Caco-2 (cell line): ENCODE measurements at regions not wholly inside any gene's neighbourhood (a gene's known extent, or its start where the extent isn't known, plus 50 kb on each side); places are given as distances from the start of the nearest gene placed in this dataset.
A peak's percentile ranks its signal among the peaks of the same experiment; 100 is the strongest.

Experiments
- BruUV-seq: library from RNA; stranded (reverse); fragments of 400-500 nt; replicated peaks from 2 replicates; lab custom pipeline; 2021; lab: Mats Ljungman, UMichigan
- CTCF ChIA-PET: fragments of 300-600 bp; sonication (Branson Sonifier 250); formaldehyde crosslinking; loops from one replicate; lab custom pipeline; 2022; ENCODE audit warnings: antibody characterized with exemption; lab: Charles Lee
- POLR2A ChIA-PET: fragments of 300-600 bp; sonication (Branson Sonifier 250); formaldehyde crosslinking; loops from one replicate; lab custom pipeline; 2022; ENCODE audit warnings: antibody characterized with exemption; lab: Charles Lee
- DNase-seq, 2 experiments: peaks; one replicate each; pipeline versions ENCODE4 v3.0.0 to v3.0.0-alpha.2; 2020 to 2022
- H3K27me3 ChIP-seq: replicated peaks from 2 replicates; pipeline ENCODE4 v1.6.0; 2011; ENCODE audit warnings: low read length; ENCODE audit not compliant: control insufficient read depth, insufficient read depth
- H3K36me3 ChIP-seq: 2 replicates; pipeline ENCODE4 v1.5.1; 2011; ENCODE audit warnings: low read length; ENCODE audit not compliant: control insufficient read depth, insufficient read depth
- H3K4me1 ChIP-seq: fragments of 250-450 bp; sonication (Bioruptor Pico); 2 replicates; pipeline ENCODE4 v1.5.1; 2020; ENCODE audit warnings: mild to moderate bottlenecking
- H3K4me3 ChIP-seq: 2 replicates; pipeline ENCODE4 v1.5.1; 2011; ENCODE audit warnings: low read depth, mild to moderate bottlenecking, control low read depth, low read length
- H3K9me3 ChIP-seq: fragments of 250-450 bp; sonication (Bioruptor Pico); 2 replicates; pipeline ENCODE4 v1.5.1; 2020; ENCODE audit warnings: mild to moderate bottlenecking, moderate library complexity
- H3K27ac Mint-ChIP-seq: one replicate; pipeline ENCODE4 v1.8.0; 2022; ENCODE audit warnings: mixed read lengths; ENCODE audit not compliant: unreplicated experiment
- H3K27me3 Mint-ChIP-seq: one replicate; pipeline ENCODE4 v1.8.0; 2022; ENCODE audit warnings: mixed read lengths; ENCODE audit not compliant: insufficient read depth, unreplicated experiment
- H3K36me3 Mint-ChIP-seq: one replicate; pipeline ENCODE4 v1.8.0; 2022; ENCODE audit warnings: mild to moderate bottlenecking, mixed read lengths; ENCODE audit not compliant: insufficient read depth, unreplicated experiment
- H3K4me1 Mint-ChIP-seq: one replicate; pipeline ENCODE4 v1.8.0; 2022; ENCODE audit warnings: low read depth, mixed read lengths; ENCODE audit not compliant: unreplicated experiment
- H3K4me3 Mint-ChIP-seq: one replicate; pipeline ENCODE4 v1.8.0; 2022; ENCODE audit warnings: mild to moderate bottlenecking, moderate library complexity, mixed read lengths; ENCODE audit not compliant: unreplicated experiment
- H3K9me3 Mint-ChIP-seq: one replicate; pipeline ENCODE4 v1.8.0; 2022; ENCODE audit warnings: mixed read lengths; ENCODE audit not compliant: unreplicated experiment
- CTCF ChIP-seq, 2 experiments: fragments of 200-600 bp in 1 of 2; IDR thresholded peaks; 1 replicate in 1 of 2; 2 replicates in 1 of 2; pipeline versions ENCODE4 v1.5.1 to v1.8.0; 2011 to 2022; ENCODE audit warnings: antibody characterized with exemption in 1 of 2, control low read depth in 1 of 2, inconsistent platforms in 1 of 2, low read depth in 1 of 2, low read length in 1 of 2, mild to moderate bottlenecking in 1 of 2, moderate library complexity in 1 of 2; ENCODE audit not compliant: insufficient read depth in 1 of 2, severe bottlenecking in 1 of 2, unreplicated experiment in 1 of 2
- intact Hi-C: fragments of 100-400 bp; cut with micrococcal nuclease; formaldehyde crosslinking; loops from one replicate; pipeline ENCODE4 v1.10.0; 2022; ENCODE audit not compliant: unreplicated experiment

GRCh38 chr10:132123606-132124005, 57.9 kb downstream of the JAKMIP3 start:
- no peak for TF ChIP-seq CTCF (IDR thresholded peaks at IDR 0.05; ENCODE audit: insufficient read depth in 1 of 2, low read depth in 1 of 2, low read length in 1 of 2, severe bottlenecking in 1 of 2, unreplicated experiment in 1 of 2)
- Mint-ChIP-seq H3K4me3 (no peak overlapping the region), H3K27ac (no peak overlapping the region), H3K9me3 (peaks cover 13% of the 10 kb centered on the region), H3K27me3 (peaks cover 16% of the 10 kb centered on the region), H3K36me3 (no peaks in the 10 kb centered on the region), H3K4me1 (no peaks in the 10 kb centered on the region)
- H3K27me3 ChIP-seq: no peaks in the 10 kb centered on the region
- no peak overlapping the region for H3K4me3 ChIP-seq
- H3K4me1 ChIP-seq: no peaks in the 10 kb centered on the region
- POLR2A ChIA-PET: no interaction called here
- DNase-seq: no peak
- BruUV-seq: no TSS peak
- CTCF ChIA-PET: no interaction called here
- H3K9me3 ChIP-seq: no peaks in the 10 kb centered on the region; the same call in 1 of the 2 replicates
- intact Hi-C loops: no loop called here
- no peaks in the 10 kb centered on the region for H3K36me3 ChIP-seq

DNA sequence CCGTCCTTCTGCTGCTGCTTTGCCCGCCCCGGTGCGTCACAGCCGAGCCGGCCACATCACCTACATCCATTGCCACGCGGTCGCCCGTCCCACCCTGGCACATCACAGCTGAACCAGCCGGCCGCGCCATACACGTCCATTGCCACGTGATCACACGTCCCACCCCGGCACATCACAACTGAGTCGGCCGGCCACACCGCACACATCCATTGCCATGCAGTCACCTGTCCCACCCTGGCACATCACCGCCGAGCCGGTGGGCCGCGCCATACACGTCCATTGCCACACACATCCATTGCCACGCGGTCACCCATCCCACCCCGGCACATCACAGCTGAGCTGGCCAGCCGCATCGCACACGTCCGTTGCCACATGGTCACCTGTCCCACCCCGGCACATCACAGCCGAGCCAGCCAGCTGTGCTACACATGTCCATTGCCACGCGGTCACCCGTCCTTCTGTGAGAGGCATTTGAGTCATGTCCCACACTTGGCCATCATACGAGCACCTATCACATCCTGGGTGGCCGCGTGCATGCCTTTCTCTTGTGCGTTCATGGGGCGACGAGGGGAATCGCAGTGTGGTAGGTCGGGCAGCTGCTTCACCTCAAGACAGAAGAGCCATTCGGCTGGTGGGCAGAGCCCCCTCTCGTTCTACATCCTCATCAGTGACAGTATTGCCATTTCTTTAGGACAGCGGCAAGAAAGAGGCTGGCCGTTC, 58.6 kb downstream of the JAKMIP3 start:
- Mint-ChIP-seq H3K27ac (no peak overlapping the region), H3K27me3 (peaks cover 16% of the 10 kb centered on the region), H3K4me1 (no peaks in the 10 kb centered on the region), H3K4me3 (no peak overlapping the region), H3K36me3 (no peaks in the 10 kb centered on the region), H3K9me3 (peaks cover 13% of the 10 kb centered on the region)
- Histone ChIP-seq H3K27me3 (no peaks in the 10 kb centered on the region), H3K4me3 (no peak overlapping the region), H3K4me1 (no peaks in the 10 kb centered on the region), H3K9me3 (no peaks in the 10 kb centered on the region; the same call in 1 of the 2 replicates), H3K36me3 (no peaks in the 10 kb centered on the region)
- TF ChIP-seq CTCF (IDR thresholded peaks at IDR 0.05; ENCODE audit: insufficient read depth in 1 of 2, low read depth in 1 of 2, low read length in 1 of 2, severe bottlenecking in 1 of 2, unreplicated experiment in 1 of 2): no peak
- CTCF ChIA-PET: no interaction called here
- DNase-seq: no peak
- POLR2A ChIA-PET: no interaction called here
- no TSS peak for BruUV-seq
- intact Hi-C loops: no loop called here

- Histone ChIP-seq H3K4me3 (no peak overlapping the region), H3K36me3 (no peaks in the 10 kb centered on the region), H3K9me3 (no peaks in the 10 kb centered on the region; the same call in 1 of the 2 replicates), H3K27me3 (no peaks in the 10 kb centered on the region), H3K4me1 (no peaks in the 10 kb centered on the region)
- H3K9me3 Mint-ChIP-seq: peaks cover 13% of the 10 kb centered on the region
- H3K27ac Mint-ChIP-seq: no peak overlapping the region
- POLR2A ChIA-PET: no interaction called here
- peaks cover 21% of the 10 kb centered on the region for H3K27me3 Mint-ChIP-seq
- no peak overlapping the region for H3K4me3 Mint-ChIP-seq
- BruUV-seq: no TSS peak
- no peaks in the 10 kb centered on the region for H3K4me1 Mint-ChIP-seq
- H3K36me3 Mint-ChIP-seq: no peaks in the 10 kb centered on the region
- intact Hi-C loops: no loop called here
- DNase-seq: peak in 1 of 2 experiments; percentile 29
- CTCF ChIA-PET: interaction anchor here (0.6 kb wide), 1 partner anchor 80 kb away, joined by 3 read pairs; no protein-coding TSS in a partner anchor
- no peak for TF ChIP-seq CTCF (IDR thresholded peaks at IDR 0.05; ENCODE audit: insufficient read depth in 1 of 2, low read depth in 1 of 2, low read length in 1 of 2, severe bottlenecking in 1 of 2, unreplicated experiment in 1 of 2)
Measured at GRCh38 chr10:132129431-132129830, 57.3 kb upstream of the DPYSL4 start.
